Ovary (tissue), 3 donors: ENCODE measurements at regions not wholly inside any gene's neighbourhood (a gene's known extent, or its start where the extent isn't known, plus 50 kb on each side); places are given as distances from the start of the nearest gene placed in this dataset.

Experiments used
- POLR2A ChIP-seq: fragments of 450-650 bp; IDR thresholded peaks from one replicate; pipeline ENCODE4 v1.6.1; 2017; ENCODE audit warnings: antibody characterized with exemption, mild to moderate bottlenecking, moderate library complexity
- TF ChIP-seq, protein P1 (sequence below), 3 donors: fragments of 450-650 bp in 2 of 3; fragments of 200-600 bp in 1 of 3; IDR thresholded peaks; one replicate each; pipeline versions ENCODE4 v1.5.1 to v1.8.0; 2016 to 2022; ENCODE audit warnings: antibody characterized with exemption in 3 of 3, mild to moderate bottlenecking in 1 of 3
- donor health status: DM: no; HTN: no; CAD: no.

GRCh38 chr7:80312139-80312661 is 177.6 kb downstream of the GNAI1 start:
- TF ChIP-seq, protein P1, sequence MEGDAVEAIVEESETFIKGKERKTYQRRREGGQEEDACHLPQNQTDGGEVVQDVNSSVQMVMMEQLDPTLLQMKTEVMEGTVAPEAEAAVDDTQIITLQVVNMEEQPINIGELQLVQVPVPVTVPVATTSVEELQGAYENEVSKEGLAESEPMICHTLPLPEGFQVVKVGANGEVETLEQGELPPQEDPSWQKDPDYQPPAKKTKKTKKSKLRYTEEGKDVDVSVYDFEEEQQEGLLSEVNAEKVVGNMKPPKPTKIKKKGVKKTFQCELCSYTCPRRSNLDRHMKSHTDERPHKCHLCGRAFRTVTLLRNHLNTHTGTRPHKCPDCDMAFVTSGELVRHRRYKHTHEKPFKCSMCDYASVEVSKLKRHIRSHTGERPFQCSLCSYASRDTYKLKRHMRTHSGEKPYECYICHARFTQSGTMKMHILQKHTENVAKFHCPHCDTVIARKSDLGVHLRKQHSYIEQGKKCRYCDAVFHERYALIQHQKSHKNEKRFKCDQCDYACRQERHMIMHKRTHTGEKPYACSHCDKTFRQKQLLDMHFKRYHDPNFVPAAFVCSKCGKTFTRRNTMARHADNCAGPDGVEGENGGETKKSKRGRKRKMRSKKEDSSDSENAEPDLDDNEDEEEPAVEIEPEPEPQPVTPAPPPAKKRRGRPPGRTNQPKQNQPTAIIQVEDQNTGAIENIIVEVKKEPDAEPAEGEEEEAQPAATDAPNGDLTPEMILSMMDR (IDR thresholded peaks at IDR 0.05), result no peak
- no peak for TF ChIP-seq POLR2A
